Posterior cingulate gyrus (tissue), 11 donors: ENCODE measurements at regions not wholly inside any gene's neighbourhood (a gene's known extent, or its start where the extent isn't known, plus 50 kb on each side); places are given as distances from the start of the nearest gene placed in this dataset.
"Not testable (repeated sequence)": the region's sequence is repeated elsewhere in the genome, so short reads cannot be mapped to it uniquely, and the experiment has no call there.

Source experiments
- DNase-seq, 10 donors: peaks; one replicate each; pipeline versions ENCODE4 v3.0.0 to v3.0.0-alpha.2; 2020 to 2021; ENCODE audit warnings: mixed read lengths in 3 of 10
- intact Hi-C: fragments of 100-400 bp; cut with DNase I; formaldehyde crosslinking; loops from one replicate; pipeline ENCODE4 v1.15.1; 2023

DNA sequence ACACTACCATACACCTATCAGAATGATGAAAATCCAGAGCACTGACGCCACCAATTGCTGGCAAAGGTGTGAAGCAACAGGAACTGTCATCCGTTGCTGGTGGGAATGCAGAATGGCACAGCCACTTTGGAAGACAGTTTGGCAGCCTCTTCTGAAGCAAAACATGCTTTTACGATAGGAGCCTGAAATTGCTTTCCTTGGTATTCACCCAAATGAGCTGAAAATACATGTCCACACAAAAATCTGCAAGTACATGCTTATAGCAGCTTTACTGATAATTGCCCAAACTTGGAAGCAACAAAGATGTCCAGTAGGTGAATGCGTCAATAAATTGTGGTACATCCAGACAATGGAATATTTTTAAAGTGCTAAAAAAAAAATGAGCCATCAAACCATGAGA lies 322.8 kb upstream of the FAT1 start:
- intact Hi-C loops = no loop called here
- no peak for DNase-seq

DNA sequence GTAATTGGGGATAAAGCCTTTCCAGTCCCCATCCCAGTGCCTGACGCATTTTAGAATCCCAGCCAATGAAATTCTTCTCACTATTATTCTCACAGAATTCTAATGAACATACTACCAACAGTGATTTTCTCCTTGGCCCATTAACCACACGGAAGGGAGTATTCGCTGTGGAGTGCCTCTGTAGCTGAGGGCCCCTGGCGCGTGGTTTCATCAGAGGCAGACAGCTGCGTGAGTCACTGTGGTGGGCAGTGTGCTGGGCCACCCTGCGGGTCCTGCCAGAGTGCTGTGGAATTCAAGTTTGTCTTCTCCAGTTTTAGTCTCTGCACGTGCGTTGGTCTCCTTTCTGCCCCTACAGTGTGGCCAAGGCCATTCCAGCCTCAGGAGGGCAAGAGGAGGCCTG lies 335.4 kb upstream of the FAT1 start:
- intact Hi-C loops = no loop called here
- peak in 1 of 10 donors; percentile 36 for DNase-seq

GRCh38 chr4:187059895-187060294 lies 336.2 kb upstream of the FAT1 start:
- intact Hi-C loops = no loop called here
- no peak for DNase-seq

DNA sequence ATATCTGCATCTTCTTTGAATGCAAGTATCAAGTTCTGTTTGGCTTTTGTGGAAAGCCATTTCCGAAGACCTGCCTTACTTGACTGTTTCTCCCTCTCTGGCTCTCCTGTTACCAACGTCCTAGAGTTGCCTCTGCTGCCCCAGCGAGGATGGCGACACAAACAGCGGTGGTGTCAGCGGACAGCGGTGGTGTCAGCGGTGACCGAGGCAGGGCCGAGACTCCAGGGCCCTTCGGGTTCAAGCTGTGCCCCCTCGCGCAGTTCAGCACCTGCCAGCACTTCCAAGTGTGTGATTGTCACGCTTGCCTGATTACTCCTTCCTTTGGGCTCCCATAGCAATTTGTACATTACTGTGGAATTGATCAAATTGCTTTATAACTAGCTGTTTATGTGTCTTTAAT lies 336.9 kb upstream of the FAT1 start:
- DNase-seq = peak in 1 of 10 donors; percentile 65
- intact Hi-C loops = no loop called here

DNA sequence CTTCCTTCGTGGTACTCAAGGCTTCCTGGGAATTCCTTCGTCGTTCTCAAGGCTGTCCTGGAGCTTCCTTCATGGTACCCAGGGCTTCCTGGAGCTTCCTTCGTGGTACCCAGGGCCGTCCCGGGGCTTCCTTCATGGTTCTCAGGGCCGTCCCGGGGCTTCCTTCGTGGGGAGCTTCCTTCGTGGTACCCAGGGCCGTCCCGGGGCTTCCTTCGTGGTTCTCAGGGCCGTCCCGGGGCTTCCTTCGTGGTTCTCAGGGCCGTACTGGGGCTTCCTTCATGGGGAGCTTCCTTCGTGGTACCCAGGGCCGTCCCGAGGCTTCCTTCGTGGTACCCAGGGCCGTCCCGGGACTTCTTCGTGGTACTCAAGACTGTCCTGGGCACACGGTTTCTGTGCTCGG lies 339.6 kb upstream of the FAT1 start:
- DNase-seq = peak in 1 of 10 donors; percentile 66
- intact Hi-C loops = no loop called here

- intact Hi-C loops = no loop called here
- peak in 1 of 10 donors; percentile 74 for DNase-seq
Observed at GRCh38 chr4:187064033-187064432, 340.4 kb upstream of the FAT1 start.

DNA sequence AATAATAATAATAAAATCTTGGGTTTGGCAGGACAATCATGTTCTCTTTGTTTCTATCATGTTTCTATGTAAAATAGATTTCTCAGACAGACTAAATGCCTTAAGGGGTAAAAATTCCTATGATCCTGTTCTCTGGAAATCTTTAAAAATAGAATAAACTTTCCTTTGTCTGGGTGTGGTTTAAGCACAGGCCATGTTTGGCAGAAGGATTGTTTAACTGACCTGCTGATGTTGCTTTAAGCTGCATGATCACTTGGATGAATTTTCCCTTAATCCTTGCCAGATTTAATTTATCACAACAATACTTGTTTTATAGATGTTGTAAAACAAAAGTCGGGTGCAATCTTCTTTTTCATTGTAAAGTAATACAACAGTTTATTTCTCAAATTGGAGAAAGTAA lies 341.7 kb upstream of the FAT1 start:
- intact Hi-C loops = no loop called here
- DNase-seq = no peak

DNA sequence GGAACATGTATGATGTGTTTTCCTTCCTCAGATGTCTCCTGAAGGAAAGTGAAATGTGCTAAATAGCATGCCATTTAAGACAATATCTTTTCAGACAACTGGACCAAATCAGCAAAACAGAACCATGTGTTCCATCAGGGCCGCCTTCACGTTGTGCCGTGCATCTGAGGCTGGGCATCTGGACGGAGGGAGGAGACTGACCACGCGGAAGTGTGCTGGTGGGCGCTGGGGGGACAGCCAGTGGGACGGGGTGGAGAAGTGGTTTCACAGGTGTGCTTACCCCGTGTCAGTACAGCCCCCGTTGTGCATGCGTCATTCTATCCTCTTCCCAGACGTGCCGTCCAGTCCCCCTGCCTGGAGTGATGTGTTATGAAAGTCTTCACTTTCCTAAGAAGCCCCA lies 342.1 kb upstream of the FAT1 start:
- peak in 1 of 10 donors; percentile 80 for DNase-seq
- intact Hi-C loops = no loop called here

DNA sequence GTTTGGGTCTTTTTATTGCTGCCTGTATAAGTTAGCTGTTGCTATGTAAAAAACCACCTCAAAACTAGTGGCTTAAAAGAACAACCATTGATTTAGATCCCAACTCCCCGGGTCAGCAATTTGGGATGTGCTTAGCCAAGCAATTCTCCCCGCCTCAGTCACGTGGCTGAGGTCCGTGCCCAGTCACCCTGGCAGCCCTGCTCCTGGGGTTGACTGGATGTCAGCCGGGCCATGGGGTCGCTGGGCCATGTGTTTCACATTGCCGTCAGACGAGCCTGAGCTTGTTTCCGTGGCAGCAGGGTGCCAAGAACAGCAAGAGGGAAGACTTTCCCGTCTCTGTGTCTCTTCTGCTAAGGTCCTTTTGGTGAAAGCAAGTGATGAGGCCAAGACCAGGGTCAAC lies 345.7 kb upstream of the FAT1 start:
- intact Hi-C loops = no loop called here
- peak in 1 of 10 donors; percentile 63 for DNase-seq

DNA sequence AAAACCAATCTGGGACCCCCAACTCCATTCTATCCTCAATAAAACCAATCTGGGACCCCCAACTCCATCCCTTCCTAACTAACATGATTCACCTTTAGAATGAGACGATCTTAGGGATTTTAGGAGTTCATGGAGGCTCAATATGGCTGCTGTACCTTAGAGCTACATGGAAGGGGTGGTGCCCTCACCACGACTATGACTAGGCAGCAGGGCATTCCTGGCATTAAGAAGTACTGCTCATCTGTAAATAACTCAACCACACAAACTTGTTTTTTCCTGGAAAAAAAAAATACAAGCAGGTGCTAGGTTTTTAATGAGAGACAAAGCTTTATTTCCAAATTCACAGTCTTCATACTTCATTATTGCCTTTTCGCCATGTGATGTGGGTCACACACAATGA lies 346.5 kb upstream of the FAT1 start:
- no peak for DNase-seq
- intact Hi-C loops = no loop called here

DNA sequence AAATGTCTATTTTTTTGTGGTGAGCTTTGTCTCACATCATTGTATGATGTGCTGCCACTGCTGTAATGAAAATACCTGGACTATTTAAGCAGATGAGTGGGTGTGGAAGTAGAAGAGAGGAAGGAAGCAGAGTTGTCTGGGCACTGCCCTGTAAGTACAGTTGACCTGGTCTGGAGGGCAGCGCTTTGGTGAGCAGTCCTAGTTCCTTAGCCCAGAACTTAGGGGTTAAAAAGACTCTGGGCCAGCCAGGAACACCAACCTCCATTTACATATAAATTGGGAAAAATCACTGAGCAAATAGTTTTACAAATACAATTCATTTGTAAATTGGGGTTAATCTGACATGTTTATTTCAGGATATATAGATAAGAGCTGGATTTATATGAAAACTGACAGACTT lies 347.1 kb upstream of the FAT1 start:
- intact Hi-C loops = no loop called here
- no peak for DNase-seq

- intact Hi-C loops = no loop called here
- DNase-seq = peak in 1 of 10 donors; percentile 49
Observed at GRCh38 chr4:187071946-187072600, 348.4 kb upstream of the FAT1 start.

- DNase-seq = peak in 1 of 10 donors; percentile 33
- intact Hi-C loops = no loop called here
Observed at GRCh38 chr4:187073820-187074219, 350.2 kb upstream of the FAT1 start.

GRCh38 chr4:187075514-187075913 lies 351.9 kb upstream of the FAT1 start:
- intact Hi-C loops = no loop called here
- no peak for DNase-seq

GRCh38 chr4:187077744-187078401 lies 354.2 kb upstream of the FAT1 start:
- intact Hi-C loops = no loop called here
- DNase-seq = no peak

- intact Hi-C loops = no loop called here
- DNase-seq = no peak
Observed at GRCh38 chr4:187084701-187085100, 361.0 kb upstream of the FAT1 start.

- DNase-seq = no peak
- intact Hi-C loops = no loop called here
Observed at GRCh38 chr4:187085339-187085738, 361.7 kb upstream of the FAT1 start.

DNA sequence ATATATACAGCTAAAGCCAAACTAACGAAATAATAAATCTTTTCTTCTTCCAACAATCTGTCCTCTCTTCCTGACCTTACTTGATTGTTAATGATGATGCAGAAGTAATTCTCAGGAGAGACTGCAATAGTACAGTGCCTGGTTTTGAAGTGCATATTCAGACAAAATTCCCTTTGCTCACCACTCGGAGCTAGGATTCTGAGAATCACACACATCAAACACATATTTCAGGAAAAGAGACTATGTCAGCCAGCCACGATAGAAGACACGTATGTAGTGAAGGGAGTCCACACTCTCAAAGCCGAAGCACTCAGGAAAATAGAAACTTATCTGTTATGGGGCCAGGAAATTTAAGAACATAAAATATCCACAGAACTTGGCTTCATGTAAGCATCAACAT lies 362.5 kb upstream of the FAT1 start:
- no peak for DNase-seq
- intact Hi-C loops = no loop called here

DNA sequence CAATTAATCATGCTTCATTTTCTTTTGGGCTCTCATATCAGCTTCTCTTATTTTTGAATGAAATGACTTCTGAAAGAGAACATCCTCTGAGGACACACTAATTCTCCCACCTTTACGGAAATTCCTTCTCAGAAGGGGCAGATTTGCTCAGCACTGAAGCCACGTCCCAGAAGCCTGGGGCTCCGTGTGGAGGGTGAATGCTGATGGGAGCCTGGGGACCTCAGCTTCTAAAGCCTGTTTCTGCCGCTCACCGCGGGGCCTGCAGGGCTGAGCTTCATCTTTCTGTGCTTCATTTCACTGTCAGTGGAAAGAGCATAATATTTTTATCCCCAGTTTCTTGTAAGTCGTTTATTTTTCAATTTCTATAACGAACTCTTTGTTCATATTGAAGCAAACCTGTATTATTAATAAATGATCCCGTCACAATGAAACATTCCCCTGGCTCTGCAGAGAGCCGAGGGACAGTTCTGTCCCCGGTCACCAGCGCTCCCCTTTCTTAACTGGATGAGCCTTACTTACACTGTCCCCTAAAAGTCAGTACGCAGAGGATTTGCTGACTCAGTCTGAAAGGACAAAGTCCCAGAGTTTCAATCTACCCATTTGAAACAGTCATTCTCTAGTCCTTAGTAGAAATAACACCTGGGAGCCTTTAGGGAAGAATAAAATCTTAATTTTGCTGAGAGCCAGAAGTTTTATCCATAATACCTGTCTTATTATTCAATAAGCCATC lies 364.6 kb upstream of the FAT1 start:
- intact Hi-C loops = no loop called here
- DNase-seq = peak in 1 of 10 donors; percentile 43

- DNase-seq = no peak
- intact Hi-C loops = no loop called here
Observed at GRCh38 chr4:187090401-187090800, 366.7 kb upstream of the FAT1 start.

DNA sequence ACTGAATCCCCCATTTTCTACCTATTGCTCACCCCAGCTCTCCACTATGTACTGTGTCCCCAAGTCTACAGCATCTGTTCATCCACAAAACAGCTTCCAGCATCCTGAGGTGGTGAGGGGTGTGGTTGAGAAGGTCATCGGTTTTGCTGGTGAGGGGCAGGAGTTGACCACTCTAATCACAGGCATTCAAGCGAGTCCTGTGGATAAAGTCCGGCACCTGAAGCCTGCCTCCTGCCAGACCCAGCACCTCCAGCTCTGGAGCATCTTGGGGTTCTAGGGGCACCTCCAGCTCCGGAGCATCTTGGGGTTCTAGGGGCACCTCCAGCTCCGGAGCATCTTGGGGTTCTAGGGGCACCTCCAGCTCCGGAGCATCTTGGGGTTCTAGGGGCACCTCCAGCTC lies 367.2 kb upstream of the FAT1 start:
- intact Hi-C loops = not testable (repeated sequence)
- peak in 2 of 10 donors; percentile 59 to 64 for DNase-seq

GRCh38 chr4:187094144-187094543 lies 370.5 kb upstream of the FAT1 start:
- DNase-seq = no peak
- intact Hi-C loops = no loop called here
